ENCODE measurements at regions not wholly inside any gene's neighbourhood (a gene's known extent, or its start where the extent isn't known, plus 50 kb on each side); places are given as distances from the start of the nearest gene placed in this dataset.

GRCh38 chrX:39199429-39199828 is 398.2 kb downstream of the MID1IP1 start:
- no peaks in the 10 kb centered on the region for H3K9me2 ChIP-seq (replicated peaks; ENCODE audit: insufficient read depth, low read length)
- H3K4me2 ChIP-seq (ENCODE audit: low read depth, low read length, poor library complexity, severe bottlenecking) = no peak overlapping the region
- H3K36me3 ChIP-seq (ENCODE audit: low read length) = no peaks in the 10 kb centered on the region
- no peaks in the 10 kb centered on the region for H3F3A ChIP-seq (ENCODE audit: insufficient read depth)
- no peak overlapping the region for H2AFZ ChIP-seq (ENCODE audit: low read depth, low read length, severe bottlenecking)
- H3K9ac ChIP-seq (ENCODE audit: low read length) = no peak overlapping the region
- no peaks in the 10 kb centered on the region for H3K79me2 ChIP-seq (ENCODE audit: insufficient read depth, low read length)
- H3K27me3 ChIP-seq (ENCODE audit: low read length) = no peaks in the 10 kb centered on the region
- H4K20me1 ChIP-seq (ENCODE audit: low read depth, low read length) = no peaks in the 10 kb centered on the region
- no peak overlapping the region for H3K4me3 ChIP-seq (ENCODE audit: insufficient read depth, low read length, poor library complexity, severe bottlenecking)
- TF ChIP-seq CTCF (IDR thresholded peaks at IDR 0.05; ENCODE audit: insufficient read depth, low read length, poor library complexity, severe bottlenecking) (no peak), EZH2phosphoT487 (conservative IDR thresholded peaks at IDR 0.05; ENCODE audit: low read length) (no peak)
- H3K27ac ChIP-seq (ENCODE audit: low read depth, low read length) = no peak overlapping the region
- H3K9me3 ChIP-seq (ENCODE audit: insufficient read depth, low read length) = no peaks in the 10 kb centered on the region

- Histone ChIP-seq H3K4me3 (ENCODE audit: insufficient read depth, low read length, poor library complexity, severe bottlenecking) (no peak overlapping the region), H3K9me2 (replicated peaks; ENCODE audit: insufficient read depth, low read length) (no peaks in the 10 kb centered on the region), H3K4me2 (ENCODE audit: low read depth, low read length, poor library complexity, severe bottlenecking) (no peak overlapping the region), H4K20me1 (ENCODE audit: low read depth, low read length) (no peaks in the 10 kb centered on the region), H2AFZ (ENCODE audit: low read depth, low read length, severe bottlenecking) (no peak overlapping the region), H3F3A (ENCODE audit: insufficient read depth) (no peaks in the 10 kb centered on the region), H3K27me3 (ENCODE audit: low read length) (no peaks in the 10 kb centered on the region), H3K9me3 (ENCODE audit: insufficient read depth, low read length) (no peaks in the 10 kb centered on the region), H3K27ac (ENCODE audit: low read depth, low read length) (no peak overlapping the region), H3K36me3 (ENCODE audit: low read length) (no peaks in the 10 kb centered on the region), H3K79me2 (ENCODE audit: insufficient read depth, low read length) (no peaks in the 10 kb centered on the region), H3K9ac (ENCODE audit: low read length) (no peak overlapping the region)
- TF ChIP-seq EZH2phosphoT487 (conservative IDR thresholded peaks at IDR 0.05; ENCODE audit: low read length) (no peak), CTCF (IDR thresholded peaks at IDR 0.05; ENCODE audit: insufficient read depth, low read length, poor library complexity, severe bottlenecking) (no peak)
Measured at GRCh38 chrX:39201305-39201990, 400.2 kb downstream of the MID1IP1 start.

DNA sequence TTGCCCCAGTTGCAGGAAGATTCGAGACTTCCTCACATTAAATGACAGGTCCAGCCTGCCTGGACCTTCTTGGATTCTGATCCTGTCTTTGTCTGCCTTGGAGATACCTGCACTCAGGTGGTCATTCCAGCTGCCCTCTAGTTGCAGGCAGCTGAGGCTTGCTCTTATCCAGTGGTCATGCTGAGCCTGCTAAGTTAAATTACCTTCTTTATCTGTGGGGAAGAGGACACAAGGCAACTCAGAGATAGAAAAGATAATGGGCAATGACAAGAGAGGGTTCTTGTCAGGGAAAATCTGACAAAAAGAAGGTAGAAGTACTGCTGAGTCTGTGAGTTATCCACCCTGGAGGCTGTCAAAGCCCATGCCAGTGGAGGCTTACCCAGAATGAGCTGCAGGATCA is 401.4 kb downstream of the MID1IP1 start:
- TF ChIP-seq EZH2phosphoT487 (conservative IDR thresholded peaks at IDR 0.05; ENCODE audit: low read length) = no peak
- no peak for TF ChIP-seq CTCF (IDR thresholded peaks at IDR 0.05; ENCODE audit: insufficient read depth, low read length, poor library complexity, severe bottlenecking)

More for the DNA sequence above, 401.4 kb downstream of the MID1IP1 start:
- Histone ChIP-seq H3K4me3 (ENCODE audit: insufficient read depth, low read length, poor library complexity, severe bottlenecking) (no peak overlapping the region), H2AFZ (ENCODE audit: low read depth, low read length, severe bottlenecking) (no peak overlapping the region), H3K4me2 (ENCODE audit: low read depth, low read length, poor library complexity, severe bottlenecking) (no peak overlapping the region), H3K79me2 (ENCODE audit: insufficient read depth, low read length) (no peaks in the 10 kb centered on the region), H3K9me3 (ENCODE audit: insufficient read depth, low read length) (no peaks in the 10 kb centered on the region), H3K36me3 (ENCODE audit: low read length) (no peaks in the 10 kb centered on the region), H3K9me2 (replicated peaks; ENCODE audit: insufficient read depth, low read length) (no peaks in the 10 kb centered on the region), H3K9ac (ENCODE audit: low read length) (no peak overlapping the region), H3F3A (ENCODE audit: insufficient read depth) (no peaks in the 10 kb centered on the region), H4K20me1 (ENCODE audit: low read depth, low read length) (no peaks in the 10 kb centered on the region), H3K27ac (ENCODE audit: low read depth, low read length) (no peak overlapping the region), H3K27me3 (ENCODE audit: low read length) (no peaks in the 10 kb centered on the region)
